Esophagus squamous epithelium (tissue), 5 donors: ENCODE measurements at regions not wholly inside any gene's neighbourhood (a gene's known extent, or its start where the extent isn't known, plus 50 kb on each side); places are given as distances from the start of the nearest gene placed in this dataset.

ENCODE experiments used
- DNase-seq: peaks from one replicate; lab custom pipeline; 2025; lab: John Stamatoyannopoulos, UW
- H3K27ac ChIP-seq, 4 donors: fragments of 200-600 bp; sonication (generic); one replicate each; pipeline ENCODE4 v1.5.1; 2016 to 2019; ENCODE audit warnings: mild to moderate bottlenecking in 1 of 4
- H3K27me3 ChIP-seq, 4 donors: fragments of 200-600 bp; sonication (generic); 1 replicate in 3 of 4; 2 replicates in 1 of 4; pipeline versions ENCODE4 v1.5.1 to v1.6.0; 2017 to 2021; ENCODE audit warnings: antibody characterized with exemption in 1 of 4
- H3K36me3 ChIP-seq, 3 donors: fragments of 200-600 bp; sonication (generic); one replicate each; pipeline ENCODE4 v1.5.1; 2016 to 2019
- H3K4me1 ChIP-seq, 3 donors: fragments of 200-600 bp; sonication (generic); one replicate each; pipeline ENCODE4 v1.5.1; 2017 to 2019
- H3K4me3 ChIP-seq, 4 donors: fragments of 200-600 bp; sonication (generic); 1 replicate in 3 of 4; 2 replicates in 1 of 4; pipeline ENCODE4 v1.5.1; 2016 to 2019; ENCODE audit warnings: mild to moderate bottlenecking in 2 of 4, moderate library complexity in 1 of 4
- H3K9me3 ChIP-seq, 3 donors: fragments of 200-600 bp; sonication (generic); one replicate each; pipeline ENCODE4 v1.5.1; 2016 to 2019
- POLR2A ChIP-seq, 4 donors: fragments of 450-650 bp; IDR thresholded peaks; one replicate each; pipeline ENCODE4 v1.6.1; 2017; ENCODE audit warnings: antibody characterized with exemption in 4 of 4, mild to moderate bottlenecking in 4 of 4, moderate library complexity in 3 of 4
- WGBS, 2 donors: methylation state at CpG; one replicate each; pipeline ENCODE4 v1.1.5; 2018; 5-methylcytosine and 5-hydroxymethylcytosine counted together
- intact Hi-C: fragments of 100-400 bp; cut with DNase I; formaldehyde crosslinking; loops from one replicate; pipeline ENCODE4 v1.15.0; 2022
- TF ChIP-seq, protein P1 (sequence below), 6 experiments: fragments of 450-650 bp in 4 of 6; fragments of 200-600 bp in 2 of 6; sonication (generic) in 2 of 6; IDR thresholded peaks; one replicate each; pipeline ENCODE4 v1.5.1; 2016 to 2019; ENCODE audit warnings: antibody characterized with exemption in 6 of 6, mild to moderate bottlenecking in 4 of 6, moderate library complexity in 4 of 6
- donor health status: DM: yes; HTN: yes; CAD: no.

DNA sequence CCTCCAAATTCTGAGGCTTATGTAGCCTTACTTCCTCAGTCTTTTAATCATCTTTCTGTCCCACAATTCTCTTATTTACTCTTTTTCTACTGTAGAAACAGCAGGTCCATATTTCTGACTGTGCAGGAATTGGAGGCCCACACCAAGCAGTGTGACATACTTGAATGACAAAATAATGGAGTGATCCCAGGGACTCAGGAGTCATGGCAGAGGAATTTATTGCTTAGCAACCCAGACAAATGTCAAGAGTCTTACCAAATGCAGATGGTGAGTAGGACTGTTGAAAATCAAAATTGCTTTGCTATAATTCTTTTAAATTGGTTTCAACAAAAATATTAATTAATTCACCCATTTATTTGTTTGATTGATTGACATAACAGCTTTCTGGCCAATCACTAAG lies 59.9 kb downstream of the HTR1B start:
- Histone ChIP-seq H3K4me3 (no peak overlapping the region), H3K27me3 (no peaks in the 10 kb centered on the region), H3K36me3 (no peaks in the 10 kb centered on the region), H3K27ac (no peak overlapping the region), H3K4me1 (no peaks in the 10 kb centered on the region), H3K9me3 (no peaks in the 10 kb centered on the region)
- TF ChIP-seq, protein P1, sequence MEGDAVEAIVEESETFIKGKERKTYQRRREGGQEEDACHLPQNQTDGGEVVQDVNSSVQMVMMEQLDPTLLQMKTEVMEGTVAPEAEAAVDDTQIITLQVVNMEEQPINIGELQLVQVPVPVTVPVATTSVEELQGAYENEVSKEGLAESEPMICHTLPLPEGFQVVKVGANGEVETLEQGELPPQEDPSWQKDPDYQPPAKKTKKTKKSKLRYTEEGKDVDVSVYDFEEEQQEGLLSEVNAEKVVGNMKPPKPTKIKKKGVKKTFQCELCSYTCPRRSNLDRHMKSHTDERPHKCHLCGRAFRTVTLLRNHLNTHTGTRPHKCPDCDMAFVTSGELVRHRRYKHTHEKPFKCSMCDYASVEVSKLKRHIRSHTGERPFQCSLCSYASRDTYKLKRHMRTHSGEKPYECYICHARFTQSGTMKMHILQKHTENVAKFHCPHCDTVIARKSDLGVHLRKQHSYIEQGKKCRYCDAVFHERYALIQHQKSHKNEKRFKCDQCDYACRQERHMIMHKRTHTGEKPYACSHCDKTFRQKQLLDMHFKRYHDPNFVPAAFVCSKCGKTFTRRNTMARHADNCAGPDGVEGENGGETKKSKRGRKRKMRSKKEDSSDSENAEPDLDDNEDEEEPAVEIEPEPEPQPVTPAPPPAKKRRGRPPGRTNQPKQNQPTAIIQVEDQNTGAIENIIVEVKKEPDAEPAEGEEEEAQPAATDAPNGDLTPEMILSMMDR (IDR thresholded peaks at IDR 0.05): no peak
- TF ChIP-seq POLR2A (IDR thresholded peaks at IDR 0.05): no peak
- intact Hi-C loops: no loop called here
- DNase-seq: no peak

DNA sequence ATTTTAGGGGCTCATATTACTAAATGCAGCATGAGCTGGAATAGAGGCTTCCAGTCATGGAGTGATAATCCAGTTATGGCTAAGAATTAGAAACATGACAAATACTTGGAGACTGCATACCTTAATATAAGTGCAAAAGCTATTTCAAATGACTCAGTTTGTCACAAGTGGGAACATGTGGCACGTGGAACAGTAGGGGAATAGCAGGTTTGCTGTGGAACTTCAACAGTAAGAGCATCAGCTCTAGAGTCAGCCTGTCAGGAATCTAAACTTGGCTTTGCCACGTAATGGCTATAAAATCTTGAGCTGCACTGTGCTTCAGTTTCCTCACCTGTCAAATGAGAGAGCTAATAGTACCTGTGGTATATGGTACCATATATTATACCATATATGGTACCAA lies 62.1 kb downstream of the HTR1B start:
- Histone ChIP-seq H3K4me1 (no peaks in the 10 kb centered on the region), H3K27me3 (no peaks in the 10 kb centered on the region), H3K36me3 (no peaks in the 10 kb centered on the region), H3K4me3 (no peak overlapping the region), H3K27ac (no peak overlapping the region), H3K9me3 (no peaks in the 10 kb centered on the region)
- WGBS, 2 donors: 62 to 66% methylated on average over 2 of the region's 2 CpGs
- TF ChIP-seq, protein P1 (IDR thresholded peaks at IDR 0.05): no peak
- TF ChIP-seq POLR2A (IDR thresholded peaks at IDR 0.05): no peak
- no peak for DNase-seq
- intact Hi-C loops: no loop called here

DNA sequence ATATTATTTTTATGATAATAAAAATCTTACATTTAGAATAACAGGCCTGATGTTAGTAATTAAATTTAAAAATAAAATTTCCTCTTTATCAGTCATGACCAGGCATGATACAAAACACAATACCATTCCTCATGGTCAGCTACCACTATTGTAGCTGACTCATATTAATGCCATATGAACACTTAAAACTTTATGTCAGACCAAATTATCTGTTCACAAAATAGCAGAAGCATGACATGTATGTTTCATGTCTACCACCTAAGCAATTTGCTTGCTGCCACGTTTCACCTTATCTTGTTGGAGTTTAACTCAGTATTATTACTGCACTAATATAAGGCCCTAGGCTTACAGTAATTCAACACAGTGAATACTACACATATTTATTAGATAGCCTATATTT lies 65.7 kb downstream of the HTR1B start:
- TF ChIP-seq, protein P1 (IDR thresholded peaks at IDR 0.05): no peak
- TF ChIP-seq POLR2A (IDR thresholded peaks at IDR 0.05): no peak
- H3K36me3 ChIP-seq: no peaks in the 10 kb centered on the region
- 40 to 48% methylated on average over 1 of the region's 1 CpG for WGBS, 2 donors
- no peak overlapping the region for H3K27ac ChIP-seq
- no peaks in the 10 kb centered on the region for H3K27me3 ChIP-seq
- no peaks in the 10 kb centered on the region for H3K9me3 ChIP-seq
- DNase-seq: no peak
- no peak overlapping the region for H3K4me3 ChIP-seq
- intact Hi-C loops: no loop called here
- no peaks in the 10 kb centered on the region for H3K4me1 ChIP-seq

DNA sequence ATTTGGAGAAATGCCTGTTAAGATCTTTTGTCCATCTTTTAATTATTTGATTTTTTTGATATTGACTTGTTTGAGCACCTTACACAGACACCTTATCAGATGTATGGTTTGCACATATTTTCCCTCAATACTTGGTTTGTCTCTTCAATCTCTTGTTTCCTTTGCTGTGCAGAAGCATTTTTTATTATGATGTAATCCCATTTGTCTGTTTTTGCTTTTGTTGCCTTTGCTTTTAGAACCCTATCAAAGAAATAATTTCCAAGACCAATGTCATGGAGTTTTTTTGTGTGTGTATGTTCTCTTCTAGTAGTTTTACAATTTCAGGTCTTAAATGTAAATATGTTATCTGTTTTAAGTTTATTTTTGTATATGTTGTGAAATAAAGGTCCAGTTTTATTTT lies 73.9 kb downstream of the HTR1B start:
- Histone ChIP-seq H3K4me1 (no peaks in the 10 kb centered on the region), H3K9me3 (no peaks in the 10 kb centered on the region), H3K4me3 (no peak overlapping the region), H3K36me3 (no peaks in the 10 kb centered on the region), H3K27ac (no peak overlapping the region), H3K27me3 (no peaks in the 10 kb centered on the region)
- TF ChIP-seq, protein P1 (IDR thresholded peaks at IDR 0.05): no peak
- TF ChIP-seq POLR2A (IDR thresholded peaks at IDR 0.05): no peak
- no peak for DNase-seq
- intact Hi-C loops: no loop called here

DNA sequence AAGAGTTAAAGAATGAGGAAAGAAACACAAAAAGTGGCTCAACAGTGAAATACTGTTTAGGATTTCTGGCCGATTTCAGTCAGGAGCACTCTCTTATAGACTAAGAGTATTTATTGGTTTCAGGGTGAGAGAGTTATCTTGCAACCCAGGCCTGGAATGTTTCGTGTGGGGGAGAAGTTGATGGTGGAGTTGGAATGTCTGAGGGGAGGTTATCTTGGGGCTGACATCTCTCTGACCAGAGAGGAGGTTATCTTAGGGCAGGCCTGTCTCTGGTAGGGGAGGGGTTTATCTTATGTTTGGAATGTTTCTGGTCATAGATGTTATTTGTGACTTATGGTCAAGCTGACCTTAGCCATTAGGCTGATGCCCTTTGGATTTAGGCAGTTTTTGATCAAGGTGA lies 80.3 kb downstream of the HTR1B start:
- intact Hi-C loops: no loop called here
- WGBS, 2 donors: 39 to 41% methylated on average over 2 of the region's 2 CpGs
- no peaks in the 10 kb centered on the region for H3K27me3 ChIP-seq
- H3K4me1 ChIP-seq: no peaks in the 10 kb centered on the region
- no peak for DNase-seq
- no peak overlapping the region for H3K27ac ChIP-seq
- H3K36me3 ChIP-seq: no peaks in the 10 kb centered on the region
- no peak for TF ChIP-seq POLR2A (IDR thresholded peaks at IDR 0.05)
- TF ChIP-seq, protein P1 (IDR thresholded peaks at IDR 0.05): no peak
- H3K9me3 ChIP-seq: no peaks in the 10 kb centered on the region
- no peak overlapping the region for H3K4me3 ChIP-seq
